ENCODE measurements at regions not wholly inside any gene's neighbourhood (a gene's known extent, or its start where the extent isn't known, plus 50 kb on each side); places are given as distances from the start of the nearest gene placed in this dataset.

GRCh38 chr3:5479229-5479799, 291.8 kb downstream of the EDEM1 start:
- H3K9me3 ChIP-seq (ENCODE audit: control insufficient read depth, low read length), result no peaks in the 10 kb centered on the region
- DNase-seq, result no peak
- H3K27ac ChIP-seq (ENCODE audit: low read length), result no peak overlapping the region
- no peaks in the 10 kb centered on the region for H3K4me1 ChIP-seq (ENCODE audit: control insufficient read depth, insufficient read depth, low read length)
- no peaks in the 10 kb centered on the region for H3K27me3 ChIP-seq (ENCODE audit: control insufficient read depth, insufficient read depth)
- intact Hi-C loops (cut with DNase I), result no loop called here
- 88% methylated on average over 2 of the region's 2 CpGs for WGBS
- H3K4me3 ChIP-seq (ENCODE audit: low read length), result no peak overlapping the region
- ATAC-seq, result no peak

- Histone ChIP-seq H3K4me3 (ENCODE audit: low read length) (no peak overlapping the region), H3K27me3 (ENCODE audit: control insufficient read depth, insufficient read depth) (no peaks in the 10 kb centered on the region), H3K9me3 (ENCODE audit: control insufficient read depth, low read length) (no peaks in the 10 kb centered on the region), H3K27ac (ENCODE audit: low read length) (no peak overlapping the region), H3K4me1 (ENCODE audit: control insufficient read depth, insufficient read depth, low read length) (no peaks in the 10 kb centered on the region)
- intact Hi-C loops (cut with DNase I), result no loop called here
- ATAC-seq, result no peak
- WGBS, result 72% methylated on average over 8 of the region's 8 CpGs
- no peak for DNase-seq
Observed at GRCh38 chr3:5480190-5480589, 292.7 kb downstream of the EDEM1 start.

- no peaks in the 10 kb centered on the region for H3K9me3 ChIP-seq (ENCODE audit: control insufficient read depth, low read length)
- H3K4me3 ChIP-seq (ENCODE audit: low read length), result no peak overlapping the region
- H3K27ac ChIP-seq (ENCODE audit: low read length), result no peak overlapping the region
- DNase-seq, result no peak
- H3K4me1 ChIP-seq (ENCODE audit: control insufficient read depth, insufficient read depth, low read length), result no peaks in the 10 kb centered on the region
- 69% methylated on average over 5 of the region's 5 CpGs for WGBS
- ATAC-seq, result no peak
- H3K27me3 ChIP-seq (ENCODE audit: control insufficient read depth, insufficient read depth), result no peaks in the 10 kb centered on the region
- intact Hi-C loops (cut with DNase I), result no loop called here
Observed at GRCh38 chr3:5485427-5485826, 297.9 kb downstream of the EDEM1 start.

- ATAC-seq (no peak), DNase-seq (no peak)
- Histone ChIP-seq H3K9me3 (ENCODE audit: control insufficient read depth, low read length) (no peaks in the 10 kb centered on the region), H3K4me1 (ENCODE audit: control insufficient read depth, insufficient read depth, low read length) (no peaks in the 10 kb centered on the region), H3K4me3 (ENCODE audit: low read length) (no peak overlapping the region), H3K27me3 (ENCODE audit: control insufficient read depth, insufficient read depth) (no peaks in the 10 kb centered on the region), H3K27ac (ENCODE audit: low read length) (no peak overlapping the region)
- intact Hi-C loops (cut with DNase I), result no loop called here
- WGBS, result 90% methylated on average over 7 of the region's 7 CpGs
Observed at GRCh38 chr3:5488771-5489170, 301.3 kb downstream of the EDEM1 start.

- WGBS, result 71% methylated on average over 3 of the region's 3 CpGs
- ATAC-seq (no peak), DNase-seq (no peak)
- H3K4me3 ChIP-seq (ENCODE audit: low read length), result no peak overlapping the region
- intact Hi-C loops (cut with DNase I), result no loop called here
- no peaks in the 10 kb centered on the region for H3K27me3 ChIP-seq (ENCODE audit: control insufficient read depth, insufficient read depth)
- H3K27ac ChIP-seq (ENCODE audit: low read length), result no peak overlapping the region
- no peaks in the 10 kb centered on the region for H3K9me3 ChIP-seq (ENCODE audit: control insufficient read depth, low read length)
- no peaks in the 10 kb centered on the region for H3K4me1 ChIP-seq (ENCODE audit: control insufficient read depth, insufficient read depth, low read length)
Observed at GRCh38 chr3:5489536-5489935, 302.0 kb downstream of the EDEM1 start.

- no peak for ATAC-seq
- 68% methylated on average over 3 of the region's 3 CpGs for WGBS
Observed at GRCh38 chr3:5494905-5495519, 307.5 kb downstream of the EDEM1 start.

GRCh38 chr3:5497497-5497896, 310.0 kb downstream of the EDEM1 start:
- Histone ChIP-seq H3K4me1 (ENCODE audit: control insufficient read depth, insufficient read depth, low read length) (no peaks in the 10 kb centered on the region), H3K9me3 (ENCODE audit: control insufficient read depth, low read length) (no peaks in the 10 kb centered on the region), H3K4me3 (ENCODE audit: low read length) (no peak overlapping the region), H3K27me3 (ENCODE audit: control insufficient read depth, insufficient read depth) (no peaks in the 10 kb centered on the region), H3K27ac (ENCODE audit: low read length) (no peak overlapping the region)
- intact Hi-C loops (cut with DNase I), result no loop called here
- ATAC-seq (no peak), DNase-seq (no peak)

More at GRCh38 chr3:5494905-5495519, 307.5 kb downstream of the EDEM1 start:
- intact Hi-C loops (cut with DNase I), result no loop called here
- Histone ChIP-seq H3K9me3 (ENCODE audit: control insufficient read depth, low read length) (no peaks in the 10 kb centered on the region), H3K27me3 (ENCODE audit: control insufficient read depth, insufficient read depth) (no peaks in the 10 kb centered on the region), H3K4me1 (ENCODE audit: control insufficient read depth, insufficient read depth, low read length) (no peaks in the 10 kb centered on the region), H3K27ac (ENCODE audit: low read length) (no peak overlapping the region), H3K4me3 (ENCODE audit: low read length) (no peak overlapping the region)
- no peak for DNase-seq

- intact Hi-C loops (cut with DNase I), result no loop called here
Observed at GRCh38 chr3:5498981-5499380, 311.5 kb downstream of the EDEM1 start.

GRCh38 chr3:5499404-5499803, 311.9 kb downstream of the EDEM1 start:
- Histone ChIP-seq H3K27ac (ENCODE audit: low read length) (no peak overlapping the region), H3K4me3 (ENCODE audit: low read length) (no peak overlapping the region), H3K4me1 (ENCODE audit: control insufficient read depth, insufficient read depth, low read length) (no peaks in the 10 kb centered on the region), H3K27me3 (ENCODE audit: control insufficient read depth, insufficient read depth) (no peaks in the 10 kb centered on the region), H3K9me3 (ENCODE audit: control insufficient read depth, low read length) (no peaks in the 10 kb centered on the region)
- intact Hi-C loops (cut with DNase I), result no loop called here
- ATAC-seq (no peak), DNase-seq (no peak)
- WGBS, result 57% methylated on average over 1 of the region's 1 CpG

More at GRCh38 chr3:5498981-5499380, 311.5 kb downstream of the EDEM1 start:
- Histone ChIP-seq H3K27ac (ENCODE audit: low read length) (no peak overlapping the region), H3K4me3 (ENCODE audit: low read length) (no peak overlapping the region), H3K9me3 (ENCODE audit: control insufficient read depth, low read length) (no peaks in the 10 kb centered on the region), H3K4me1 (ENCODE audit: control insufficient read depth, insufficient read depth, low read length) (no peaks in the 10 kb centered on the region), H3K27me3 (ENCODE audit: control insufficient read depth, insufficient read depth) (no peaks in the 10 kb centered on the region)
- 97% methylated on average over 2 of the region's 2 CpGs for WGBS
- no peak for ATAC-seq
- DNase-seq, result no peak

GRCh38 chr3:5503136-5503535, 315.6 kb downstream of the EDEM1 start:
- Histone ChIP-seq H3K9me3 (ENCODE audit: control insufficient read depth, low read length) (no peaks in the 10 kb centered on the region), H3K4me3 (ENCODE audit: low read length) (no peak overlapping the region), H3K27me3 (ENCODE audit: control insufficient read depth, insufficient read depth) (no peaks in the 10 kb centered on the region), H3K4me1 (ENCODE audit: control insufficient read depth, insufficient read depth, low read length) (no peaks in the 10 kb centered on the region), H3K27ac (ENCODE audit: low read length) (no peak overlapping the region)
- WGBS, result 65% methylated on average over 3 of the region's 3 CpGs
- intact Hi-C loops (cut with DNase I), result no loop called here
- DNase-seq, result no peak
- no peak for ATAC-seq

GRCh38 chr3:5504135-5504534, 316.6 kb downstream of the EDEM1 start:
- Histone ChIP-seq H3K4me3 (ENCODE audit: low read length) (no peak overlapping the region), H3K9me3 (ENCODE audit: control insufficient read depth, low read length) (no peaks in the 10 kb centered on the region), H3K4me1 (ENCODE audit: control insufficient read depth, insufficient read depth, low read length) (no peaks in the 10 kb centered on the region), H3K27me3 (ENCODE audit: control insufficient read depth, insufficient read depth) (no peaks in the 10 kb centered on the region), H3K27ac (ENCODE audit: low read length) (no peak overlapping the region)
- ATAC-seq (no peak), DNase-seq (no peak)
- intact Hi-C loops (cut with DNase I), result no loop called here
- 71% methylated on average over 5 of the region's 5 CpGs for WGBS

- ATAC-seq (no peak), DNase-seq (no peak)
- intact Hi-C loops (cut with DNase I), result no loop called here
- H3K4me1 ChIP-seq (ENCODE audit: control insufficient read depth, insufficient read depth, low read length), result no peaks in the 10 kb centered on the region
- H3K27ac ChIP-seq (ENCODE audit: low read length), result no peak overlapping the region
- 86% methylated on average over 3 of the region's 3 CpGs for whole genome bisulfite sequencing
- no peak overlapping the region for H3K4me3 ChIP-seq (ENCODE audit: low read length)
- no peaks in the 10 kb centered on the region for H3K27me3 ChIP-seq (ENCODE audit: control insufficient read depth, insufficient read depth)
- no peaks in the 10 kb centered on the region for H3K9me3 ChIP-seq (ENCODE audit: control insufficient read depth, low read length)
Observed at GRCh38 chr3:5505163-5505562, 317.7 kb downstream of the EDEM1 start.

Measured in right cardiac atrium (tissue), 5 donors.